Panc1 (cell line): ENCODE measurements at regions not wholly inside any gene's neighbourhood (a gene's known extent, or its start where the extent isn't known, plus 50 kb on each side); places are given as distances from the start of the nearest gene placed in this dataset.

Experiments used
- ATAC-seq: fragments of 200-7000 bp; cut with Tn5 transposase; 2 replicates; pipeline ENCODE4 v1.9.1; 2020; ENCODE audit warnings: mild to moderate bottlenecking, moderate library complexity
- BruUV-seq: library from RNA; stranded (reverse); fragments of 400-500 nt; replicated peaks from 2 replicates; lab custom pipeline; 2021; lab: Mats Ljungman, UMichigan
- CTCF ChIA-PET: fragments of 300-600 bp; sonication (Branson Sonifier 250); formaldehyde crosslinking; loops from one replicate; lab custom pipeline; 2022; ENCODE audit warnings: antibody characterized with exemption; lab: Charles Lee
- POLR2A ChIA-PET: fragments of 300-600 bp; sonication (Branson Sonifier 250); formaldehyde crosslinking; loops from one replicate; lab custom pipeline; 2022; ENCODE audit warnings: antibody characterized with exemption; lab: Charles Lee
- DNase-seq: peaks from one replicate; pipeline ENCODE4 v3.0.0-alpha.2; 2010; ENCODE audit warnings: low read depth, low spot score
- H3K27ac ChIP-seq: 2 replicates; pipeline ENCODE4 v1.5.1; 2011; ENCODE audit warnings: mild to moderate bottlenecking, low read length, inconsistent platforms
- H3K27me3 ChIP-seq: fragments of 200-500 bp; sonication (Bioruptor generic); 2 replicates; pipeline ENCODE4 v1.6.0; 2014; ENCODE audit warnings: low read length, inconsistent platforms; ENCODE audit not compliant: control insufficient read depth, insufficient read depth
- H3K36me3 ChIP-seq: fragments of 200-500 bp; sonication (Bioruptor generic); 2 replicates; pipeline ENCODE4 v1.5.1; 2014; ENCODE audit warnings: inconsistent platforms, mild to moderate bottlenecking, low read length, moderate library complexity; ENCODE audit not compliant: control insufficient read depth, insufficient read depth
- H3K4me1 ChIP-seq: 2 replicates; pipeline ENCODE4 v1.5.1; 2011; ENCODE audit warnings: inconsistent platforms, mild to moderate bottlenecking, low read length, moderate library complexity; ENCODE audit not compliant: control insufficient read depth, insufficient read depth
- H3K4me3 ChIP-seq, 2 experiments: 2 replicates each; pipeline ENCODE4 v1.5.1; 2011 to 2012; ENCODE audit warnings: low read depth in 2 of 2, low read length in 2 of 2, mild to moderate bottlenecking in 2 of 2, inconsistent platforms in 1 of 2, moderate library complexity in 1 of 2
- H3K9me3 ChIP-seq: fragments of 200-500 bp; sonication (Bioruptor generic); 2 replicates; pipeline ENCODE4 v1.5.1; 2014; ENCODE audit warnings: low read depth, mild to moderate bottlenecking, inconsistent platforms, low read length, moderate library complexity; ENCODE audit not compliant: control insufficient read depth, insufficient read depth
- POLR2AphosphoS5 ChIP-seq: IDR thresholded peaks from 2 replicates; pipeline ENCODE4 v1.6.1; 2012; ENCODE audit warnings: mild to moderate bottlenecking, low read depth, low read length, moderate library complexity
- REST ChIP-seq, 2 experiments: IDR thresholded peaks; 2 replicates each; pipeline ENCODE4 v1.6.1; 2011 to 2012; ENCODE audit warnings: low read depth in 2 of 2, control low read depth in 1 of 2, low read length in 1 of 2, mild to moderate bottlenecking in 1 of 2, moderate library complexity in 1 of 2; ENCODE audit not compliant: insufficient read depth in 1 of 2
- SIN3A ChIP-seq: IDR thresholded peaks from 2 replicates; pipeline ENCODE4 v1.6.1; 2012; ENCODE audit warnings: low read depth, mild to moderate bottlenecking, low read length, moderate library complexity, borderline replicate concordance; ENCODE audit not compliant: insufficient read depth
- TCF7L2 ChIP-seq: IDR thresholded peaks from 2 replicates; pipeline ENCODE4 v1.6.1; 2011; ENCODE audit warnings: mild to moderate bottlenecking, low read depth, low read length, inconsistent platforms
- in situ Hi-C: cut with HindIII; loops from 2 replicates; pipeline ENCODE4 v1.10.0; 2016; ENCODE audit warnings: low sequenced_read_pairs, low pct_unique_long_range_greater_than_20kb
- intact Hi-C: fragments of 100-400 bp; cut with micrococcal nuclease; formaldehyde crosslinking; loops from one replicate; pipeline ENCODE4 v1.10.0; 2022; ENCODE audit not compliant: unreplicated experiment
- TF ChIP-seq, protein P1 (sequence below): fragments of 450-650 bp; IDR thresholded peaks from 2 replicates; pipeline ENCODE4 v1.5.1; 2017; ENCODE audit warnings: mild to moderate bottlenecking

DNA sequence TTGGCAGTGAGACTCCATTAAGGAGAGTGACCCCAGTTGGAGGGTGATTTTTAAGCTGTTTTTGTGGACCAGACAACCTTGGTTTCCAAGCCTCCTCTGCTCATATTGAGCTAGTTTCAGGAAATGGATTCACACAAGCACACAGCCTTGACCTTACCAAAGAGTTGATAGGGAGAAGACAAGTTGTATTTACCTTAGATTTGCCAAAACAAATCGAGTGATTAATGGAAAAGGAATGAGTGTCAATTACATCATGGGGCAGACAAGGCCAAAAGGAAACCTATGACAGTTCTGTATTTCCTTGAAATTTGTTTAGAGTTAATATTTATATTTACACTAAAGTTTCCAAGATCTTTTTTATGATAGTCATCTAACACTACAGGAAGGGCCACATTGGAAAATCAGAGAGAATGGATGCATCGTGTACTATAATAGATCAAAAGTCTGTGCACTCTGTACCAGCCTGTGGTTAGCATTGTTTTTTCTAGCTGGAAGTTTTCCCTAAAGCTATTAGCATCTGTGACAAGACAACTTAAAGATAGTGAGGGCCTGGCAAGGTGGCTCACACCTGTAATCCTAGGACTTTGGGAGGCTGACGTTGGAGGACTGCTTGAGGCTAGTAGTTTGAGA lies 86.0 kb upstream of the FER start:
- TF ChIP-seq SIN3A: no peak
- TF ChIP-seq REST (IDR thresholded peaks at IDR 0.05; ENCODE audit: insufficient read depth in 1 of 2, low read depth in 2 of 2, low read length in 1 of 2): no peak
- no peak for TF ChIP-seq TCF7L2
- TF ChIP-seq, protein P1, sequence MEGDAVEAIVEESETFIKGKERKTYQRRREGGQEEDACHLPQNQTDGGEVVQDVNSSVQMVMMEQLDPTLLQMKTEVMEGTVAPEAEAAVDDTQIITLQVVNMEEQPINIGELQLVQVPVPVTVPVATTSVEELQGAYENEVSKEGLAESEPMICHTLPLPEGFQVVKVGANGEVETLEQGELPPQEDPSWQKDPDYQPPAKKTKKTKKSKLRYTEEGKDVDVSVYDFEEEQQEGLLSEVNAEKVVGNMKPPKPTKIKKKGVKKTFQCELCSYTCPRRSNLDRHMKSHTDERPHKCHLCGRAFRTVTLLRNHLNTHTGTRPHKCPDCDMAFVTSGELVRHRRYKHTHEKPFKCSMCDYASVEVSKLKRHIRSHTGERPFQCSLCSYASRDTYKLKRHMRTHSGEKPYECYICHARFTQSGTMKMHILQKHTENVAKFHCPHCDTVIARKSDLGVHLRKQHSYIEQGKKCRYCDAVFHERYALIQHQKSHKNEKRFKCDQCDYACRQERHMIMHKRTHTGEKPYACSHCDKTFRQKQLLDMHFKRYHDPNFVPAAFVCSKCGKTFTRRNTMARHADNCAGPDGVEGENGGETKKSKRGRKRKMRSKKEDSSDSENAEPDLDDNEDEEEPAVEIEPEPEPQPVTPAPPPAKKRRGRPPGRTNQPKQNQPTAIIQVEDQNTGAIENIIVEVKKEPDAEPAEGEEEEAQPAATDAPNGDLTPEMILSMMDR: no peak
- intact Hi-C loops (no loop called here), in situ Hi-C loops (no loop called here)
- ChIA-PET CTCF (no interaction called here), POLR2A (no interaction called here)
- no peak for ATAC-seq
- Histone ChIP-seq H3K27me3 (peaks cover 4% of the 10 kb centered on the region; the same call in 1 of the 2 replicates), H3K36me3 (no peaks in the 10 kb centered on the region), H3K9me3 (no peaks in the 10 kb centered on the region), H3K4me1 (no peaks in the 10 kb centered on the region), H3K4me3 (no peak overlapping the region), H3K27ac (no peak overlapping the region)
- no TSS peak for BruUV-seq
- no peak for DNase-seq

DNA sequence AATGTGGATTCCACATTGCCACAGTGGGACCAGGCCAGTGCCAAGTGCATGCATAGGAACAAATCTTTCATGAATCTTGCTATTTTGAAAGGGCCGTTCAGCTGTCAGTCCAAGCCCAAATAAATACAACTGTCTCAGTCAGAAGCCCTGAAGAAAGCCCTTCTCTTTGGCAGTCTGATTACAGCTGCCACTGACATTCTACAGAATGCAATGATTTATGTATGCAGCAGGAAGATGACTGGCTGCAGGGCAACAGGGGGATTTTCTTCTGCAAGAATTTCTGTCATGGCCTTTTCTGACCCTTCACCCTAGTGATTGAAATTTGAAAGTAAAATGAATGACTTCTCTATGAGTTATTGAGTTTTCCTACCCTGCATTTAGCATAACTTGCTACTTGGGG lies 86.7 kb upstream of the FER start:
- intact Hi-C loops: no loop called here
- H3K27ac ChIP-seq: no peak overlapping the region

More for the DNA sequence above, 86.7 kb upstream of the FER start:
- ATAC-seq (no peak), DNase-seq (no peak)
- Histone ChIP-seq H3K9me3 (no peaks in the 10 kb centered on the region), H3K4me1 (no peaks in the 10 kb centered on the region), H3K4me3 (no peak overlapping the region), H3K27me3 (peaks cover 4% of the 10 kb centered on the region; the same call in 1 of the 2 replicates), H3K36me3 (no peaks in the 10 kb centered on the region)
- ChIA-PET CTCF (no interaction called here), POLR2A (no interaction called here)
- in situ Hi-C loops: no loop called here
- BruUV-seq: no TSS peak
- TF ChIP-seq REST (IDR thresholded peaks at IDR 0.05; ENCODE audit: insufficient read depth in 1 of 2, low read depth in 2 of 2, low read length in 1 of 2) (no peak), POLR2AphosphoS5 (no peak), SIN3A (no peak), TCF7L2 (no peak)
- TF ChIP-seq, protein P1: no peak
